ENCODE measurements at regions not wholly inside any gene's neighbourhood (a gene's known extent, or its start where the extent isn't known, plus 50 kb on each side); places are given as distances from the start of the nearest gene placed in this dataset.

GRCh38 chr9:115306865-115307264 lies 188.9 kb upstream of the TNC start:
- TF ChIP-seq POLR2AphosphoS5 (IDR thresholded peaks at IDR 0.05) (no peak), CTCF (IDR thresholded peaks at IDR 0.05) (no peak), POLR2A (IDR thresholded peaks at IDR 0.05) (no peak)
